GM12873 (cell line): ENCODE measurements at regions not wholly inside any gene's neighbourhood (a gene's known extent, or its start where the extent isn't known, plus 50 kb on each side); places are given as distances from the start of the nearest gene placed in this dataset.

Source experiments
- CTCF ChIP-seq: IDR thresholded peaks from 2 replicates; pipeline ENCODE4 v1.5.1; 2012; ENCODE audit warnings: low read depth, mild to moderate bottlenecking, moderate library complexity, low read length, control low read depth; ENCODE audit not compliant: insufficient read depth; ENCODE audit errors: missing control alignments

DNA sequence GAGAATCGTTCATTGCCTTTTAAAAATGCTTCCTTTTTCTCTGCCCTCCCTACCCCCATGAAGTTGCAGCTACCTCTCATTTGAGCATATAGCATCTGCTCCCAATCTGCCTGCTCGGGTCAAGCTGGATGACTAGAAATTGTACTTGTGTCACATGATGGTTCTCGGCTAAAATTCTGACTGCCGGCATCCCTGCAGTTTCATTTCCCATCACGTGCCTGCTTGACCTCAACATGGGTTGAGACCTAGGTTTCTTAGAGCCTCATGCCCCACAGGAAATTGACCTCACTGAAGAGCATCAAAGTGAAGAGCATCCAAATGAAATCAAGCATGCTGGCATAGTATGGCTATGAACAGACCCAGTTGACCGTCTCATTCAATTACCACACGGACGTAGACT lies 581.6 kb upstream of the PSMD7 start:
- no peak for TF ChIP-seq CTCF

GRCh38 chr16:73713778-73714495 lies 582.7 kb upstream of the PSMD7 start:
- peak; percentile 39 for TF ChIP-seq CTCF

DNA sequence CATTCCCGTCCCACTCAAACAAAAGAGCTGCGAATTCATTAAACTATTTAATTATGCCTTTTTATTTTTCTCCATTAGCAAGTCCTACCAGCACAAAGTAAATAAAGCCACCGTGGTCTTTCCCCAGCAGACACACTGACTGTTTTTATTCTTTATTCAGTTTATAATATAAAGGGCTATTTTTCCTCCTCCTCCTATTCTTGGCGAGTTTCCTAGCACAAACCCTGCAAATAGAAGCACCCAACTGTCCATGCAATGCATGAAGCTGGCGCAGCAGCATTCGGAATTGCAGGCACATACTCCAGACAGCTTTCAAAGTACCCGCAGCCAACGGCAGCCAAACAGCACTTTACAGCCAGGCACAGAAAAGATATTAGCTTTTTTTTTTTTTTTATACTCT lies 583.4 kb upstream of the PSMD7 start:
- TF ChIP-seq CTCF: no peak

DNA sequence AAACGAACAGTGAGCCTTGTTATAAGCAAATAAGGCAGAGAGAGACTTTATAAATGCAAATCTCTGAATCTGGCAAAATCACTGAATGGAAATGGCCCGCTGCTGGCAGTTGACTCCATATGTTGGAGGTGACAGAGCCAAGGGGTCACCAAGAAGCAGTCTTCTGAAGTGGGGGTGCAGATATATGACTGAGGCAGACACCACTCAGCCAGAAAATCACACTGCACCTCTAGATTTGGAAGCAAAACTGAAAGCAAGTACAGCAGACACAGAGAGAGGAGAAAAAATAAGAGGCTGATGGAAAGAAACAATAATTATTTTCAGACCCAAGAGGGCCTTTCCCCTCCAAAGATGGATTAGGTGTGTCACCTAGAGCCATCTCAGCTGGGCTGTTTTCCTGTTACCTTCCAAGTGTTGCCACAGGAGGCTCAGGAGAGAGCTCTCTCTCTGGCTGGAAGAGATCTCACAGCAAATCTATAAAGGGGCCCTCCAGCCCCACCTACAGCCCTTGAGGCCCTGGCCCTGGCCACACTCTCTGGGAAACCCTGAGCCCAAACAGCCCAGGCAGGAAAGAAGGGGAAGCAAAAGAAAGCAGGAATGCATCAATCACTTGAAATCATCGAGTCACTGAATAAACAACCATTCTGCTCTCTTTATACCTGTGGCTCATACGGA lies 585.1 kb upstream of the PSMD7 start:
- no peak for TF ChIP-seq CTCF

DNA sequence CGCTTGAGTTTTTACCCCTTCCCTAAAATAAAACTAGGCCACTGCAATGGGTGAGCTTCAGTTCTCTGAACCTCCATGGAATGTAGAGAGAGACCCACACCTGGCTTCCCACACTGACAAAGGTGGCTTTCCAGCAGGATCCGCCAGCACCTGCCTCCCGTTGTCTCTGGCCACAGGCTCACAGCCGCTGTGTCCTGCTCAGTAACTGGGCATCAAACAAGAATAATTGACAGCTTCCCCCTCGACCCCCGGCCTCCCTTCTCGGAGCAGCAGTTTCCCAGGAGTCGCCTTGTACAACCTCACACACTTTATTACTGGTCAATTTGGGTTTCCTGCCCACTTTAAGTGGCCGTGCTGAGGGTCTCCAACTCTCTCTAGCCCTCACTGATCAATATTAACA lies 586.1 kb upstream of the PSMD7 start:
- no peak for TF ChIP-seq CTCF

DNA sequence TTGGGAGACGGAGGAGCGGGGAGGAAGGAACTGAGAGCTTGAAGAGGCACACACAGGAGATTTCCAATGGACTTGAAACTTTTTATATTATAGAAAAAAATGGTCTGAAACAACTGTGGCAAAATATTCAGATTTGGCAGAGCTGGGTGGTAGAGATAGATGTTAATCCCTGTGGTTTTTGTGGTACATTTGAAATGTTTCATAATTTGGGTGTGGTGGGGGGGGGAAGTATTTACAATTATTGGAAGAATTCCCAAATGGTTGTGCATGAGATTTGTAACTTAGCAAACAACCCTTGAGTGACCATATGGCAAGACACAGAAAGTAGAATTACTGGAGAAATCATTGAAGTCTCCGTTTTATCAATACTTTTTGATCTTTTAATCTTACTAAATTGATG lies 588.8 kb upstream of the PSMD7 start:
- no peak for TF ChIP-seq CTCF

DNA sequence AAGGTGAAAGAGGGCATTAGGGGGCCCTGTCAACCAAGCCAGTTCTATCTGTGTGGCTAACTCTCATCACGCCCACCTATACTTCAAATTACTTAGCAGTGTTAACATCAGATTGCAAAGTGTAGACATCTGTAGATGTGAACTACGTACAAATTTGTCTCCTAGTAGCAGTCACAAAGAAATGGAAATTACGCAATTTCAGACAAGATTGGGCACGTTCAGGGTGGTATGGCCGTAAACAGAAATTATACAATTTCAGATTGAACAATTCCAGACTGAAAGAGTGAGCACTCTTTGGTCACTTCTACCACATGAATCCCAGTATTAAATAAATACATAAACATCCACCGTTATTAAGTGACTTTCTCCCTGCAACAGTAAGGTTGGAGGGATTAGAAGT lies 592.7 kb upstream of the PSMD7 start:
- TF ChIP-seq CTCF: no peak
